ENCODE measurements at regions not wholly inside any gene's neighbourhood (a gene's known extent, or its start where the extent isn't known, plus 50 kb on each side); places are given as distances from the start of the nearest gene placed in this dataset.

- no peak for TF ChIP-seq CTCF (conservative IDR thresholded peaks at IDR 0.05)
- no peak overlapping the region for H2BK15ac ChIP-seq (ENCODE audit: low read depth, low read length)
- no peak overlapping the region for H2BK20ac ChIP-seq (ENCODE audit: low read depth, low read length, poor library complexity, severe bottlenecking)
- H3K18ac ChIP-seq (ENCODE audit: insufficient read length, low read depth, low read length): no peak overlapping the region
- no peak overlapping the region for H3K14ac ChIP-seq (ENCODE audit: insufficient read depth, low read length)
- H3K4me2 ChIP-seq (ENCODE audit: insufficient read depth, insufficient read length, low read length): no peak overlapping the region
- H4K91ac ChIP-seq (ENCODE audit: insufficient read length, low read depth, low read length): no peak overlapping the region
- H3K79me1 ChIP-seq (ENCODE audit: insufficient read depth, low read depth, low read length, poor library complexity, severe bottlenecking): no peaks in the 10 kb centered on the region
- DNase-seq: no peak
- H2BK120ac ChIP-seq (ENCODE audit: low read depth, low read length, poor library complexity, severe bottlenecking): no peak overlapping the region
- H4K5ac ChIP-seq (ENCODE audit: insufficient read length, low read depth, low read length): no peak overlapping the region
- H3K79me2 ChIP-seq (ENCODE audit: insufficient read depth, low read length): no peaks in the 10 kb centered on the region
- no peak overlapping the region for H3T11ph ChIP-seq (ENCODE audit: low read length)
- no peak overlapping the region for H3K56ac ChIP-seq (ENCODE audit: insufficient read length, low read depth, low read length)
- no peaks in the 10 kb centered on the region for H3K27me3 ChIP-seq (ENCODE audit: insufficient read depth, low read length)
- Mint-ChIP-seq H3K27ac (no peak overlapping the region), H3K36me3 (ENCODE audit: insufficient read depth in 1 of 3, low read depth in 3 of 3) (no peaks in the 10 kb centered on the region), H3K9me3 (no peaks in the 10 kb centered on the region), H3K4me3 (no peak overlapping the region), H3K27me3 (ENCODE audit: low read depth) (no peaks in the 10 kb centered on the region; the same call in none of the 2 replicates), H3K4me1 (peaks cover 12 to 13% of the 10 kb centered on the region in 2 experiments)
- H2AFZ ChIP-seq (ENCODE audit: low read length): no peak overlapping the region
- no peak overlapping the region for H3K9ac ChIP-seq (ENCODE audit: extremely low read depth, insufficient read length, low read length)
- no peak overlapping the region for H3K4ac ChIP-seq (ENCODE audit: low read depth, low read length)
- 0 out of 2 replicates have a peak, but pooled peaks cover 8% of the 10 kb centered on the region for H3K4me1 ChIP-seq (ENCODE audit: insufficient read depth, low read length)
- no peak overlapping the region for H2BK12ac ChIP-seq (ENCODE audit: insufficient read length, low read depth, low read length)
- no peak overlapping the region for H2AK5ac ChIP-seq (ENCODE audit: insufficient read length, low read length)
- no peak overlapping the region for H3K23ac ChIP-seq (ENCODE audit: insufficient read length, low read depth, low read length)
- no peak overlapping the region for H2BK5ac ChIP-seq (ENCODE audit: insufficient read length, low read length)
- H4K20me1 ChIP-seq (ENCODE audit: control insufficient read depth, insufficient read depth, insufficient read length): no peaks in the 10 kb centered on the region
- no peaks in the 10 kb centered on the region for H3K23me2 ChIP-seq (ENCODE audit: insufficient read length, low read depth, low read length, poor library complexity, severe bottlenecking)
- no peaks in the 10 kb centered on the region for H3K9me3 ChIP-seq (ENCODE audit: control insufficient read depth, low read depth, low read length)
- WGBS (ENCODE audit: extremely low coverage, insufficient read length, low lambda C conversion rate): no CpG with 5 or more reads among the region's 5 CpGs
- no peak overlapping the region for H4K8ac ChIP-seq (replicated peaks; ENCODE audit: insufficient read length, low read depth, low read length)
- no peak overlapping the region for H3K27ac ChIP-seq (ENCODE audit: insufficient read length, low read depth, low read length)
Measured at GRCh38 chr2:38194751-38195150, 118.8 kb upstream of the CYP1B1 start.
